ENCODE measurements at regions not wholly inside any gene's neighbourhood (a gene's known extent, or its start where the extent isn't known, plus 50 kb on each side); places are given as distances from the start of the nearest gene placed in this dataset.

DNA sequence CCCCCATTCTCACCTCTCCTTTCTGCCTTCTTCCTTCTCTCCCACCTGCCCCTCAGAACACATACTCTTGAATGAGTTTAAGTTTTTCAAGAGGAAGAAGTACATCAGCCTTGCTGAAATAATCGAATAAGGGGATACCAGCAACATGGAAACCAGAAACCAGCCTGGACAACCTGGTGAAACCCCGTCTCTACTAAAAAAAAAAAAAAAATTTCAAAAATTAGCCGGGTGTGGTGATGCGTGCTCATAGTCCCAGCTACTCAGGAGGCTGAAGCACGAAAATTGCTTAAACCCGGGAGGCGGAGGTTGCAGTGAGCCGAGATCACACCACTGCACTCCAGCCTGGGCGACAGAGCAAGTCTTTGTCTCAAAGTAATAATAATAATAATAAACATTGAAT, 75.0 kb upstream of the SLC1A4 start:
- Histone ChIP-seq H3K4me3 (ENCODE audit: low read depth, low read length, poor library complexity, severe bottlenecking) (peak overlapping the region; percentile 9), H3K27ac (ENCODE audit: low read depth, low read length, poor library complexity, severe bottlenecking) (peak overlapping the region; percentile 99), H3K36me3 (ENCODE audit: insufficient read depth, low read length) (peaks cover 7% of the 10 kb centered on the region), H3K9ac (ENCODE audit: low read length) (peak overlapping the region; percentile 59), H2AFZ (ENCODE audit: low read length) (no peak overlapping the region), H3K4me1 (ENCODE audit: insufficient read depth, low read length, severe bottlenecking) (peaks cover 67% of the 10 kb centered on the region), H3F3A (ENCODE audit: insufficient read depth, low read length) (peaks cover 13% of the 10 kb centered on the region), H3K9me2 (ENCODE audit: low read depth, low read length) (no peaks in the 10 kb centered on the region), H3K79me2 (ENCODE audit: insufficient read depth, low read length) (no peaks in the 10 kb centered on the region), H4K20me1 (ENCODE audit: insufficient read depth, low read length) (no peaks in the 10 kb centered on the region), H3K9me3 (ENCODE audit: low read length) (no peaks in the 10 kb centered on the region), H3K27me3 (ENCODE audit: insufficient read depth, low read length) (no peaks in the 10 kb centered on the region), H3K4me2 (ENCODE audit: low read length) (peak overlapping the region; percentile 62)
- no peak for TF ChIP-seq EZH2 (IDR thresholded peaks at IDR 0.05; ENCODE audit: borderline replicate concordance, low read length)
- TF ChIP-seq, protein P1, sequence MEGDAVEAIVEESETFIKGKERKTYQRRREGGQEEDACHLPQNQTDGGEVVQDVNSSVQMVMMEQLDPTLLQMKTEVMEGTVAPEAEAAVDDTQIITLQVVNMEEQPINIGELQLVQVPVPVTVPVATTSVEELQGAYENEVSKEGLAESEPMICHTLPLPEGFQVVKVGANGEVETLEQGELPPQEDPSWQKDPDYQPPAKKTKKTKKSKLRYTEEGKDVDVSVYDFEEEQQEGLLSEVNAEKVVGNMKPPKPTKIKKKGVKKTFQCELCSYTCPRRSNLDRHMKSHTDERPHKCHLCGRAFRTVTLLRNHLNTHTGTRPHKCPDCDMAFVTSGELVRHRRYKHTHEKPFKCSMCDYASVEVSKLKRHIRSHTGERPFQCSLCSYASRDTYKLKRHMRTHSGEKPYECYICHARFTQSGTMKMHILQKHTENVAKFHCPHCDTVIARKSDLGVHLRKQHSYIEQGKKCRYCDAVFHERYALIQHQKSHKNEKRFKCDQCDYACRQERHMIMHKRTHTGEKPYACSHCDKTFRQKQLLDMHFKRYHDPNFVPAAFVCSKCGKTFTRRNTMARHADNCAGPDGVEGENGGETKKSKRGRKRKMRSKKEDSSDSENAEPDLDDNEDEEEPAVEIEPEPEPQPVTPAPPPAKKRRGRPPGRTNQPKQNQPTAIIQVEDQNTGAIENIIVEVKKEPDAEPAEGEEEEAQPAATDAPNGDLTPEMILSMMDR (IDR thresholded peaks at IDR 0.05; ENCODE audit: low read length) = no peak

DNA sequence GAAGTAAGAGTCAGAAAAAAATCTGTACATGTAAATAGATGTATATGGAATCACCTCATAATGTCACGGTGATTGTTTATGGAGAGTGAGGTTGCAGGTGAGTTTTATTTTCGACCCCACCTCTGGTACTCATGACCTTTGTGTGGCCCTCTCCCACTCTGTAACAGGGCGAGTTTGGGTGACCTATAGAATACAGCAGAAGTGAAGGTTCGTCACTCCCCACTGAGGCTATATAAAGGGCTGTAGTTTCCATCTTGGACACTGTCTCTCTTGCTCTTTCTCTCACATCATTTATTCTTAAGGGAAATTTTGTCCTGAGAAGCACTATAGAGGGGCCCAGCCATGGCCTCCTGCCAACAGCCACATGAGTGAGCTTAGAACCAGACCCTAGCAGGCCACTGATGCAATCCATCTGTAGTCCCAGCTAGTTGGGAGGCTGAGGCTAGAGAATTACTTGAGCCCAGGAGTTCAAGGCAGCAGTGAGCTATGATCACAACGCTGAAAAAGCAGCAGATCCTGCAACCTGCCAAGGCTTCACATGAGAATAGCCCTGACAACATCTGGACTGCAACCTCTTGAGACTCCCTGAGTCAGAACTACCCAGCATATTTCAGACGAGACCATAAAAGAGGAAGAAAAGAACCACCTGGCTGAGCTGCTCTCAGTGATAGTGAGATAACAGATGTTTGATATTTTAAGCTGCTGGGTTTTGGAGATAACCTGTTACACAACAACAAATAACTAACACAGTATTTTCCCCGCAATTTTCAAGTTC, 74.3 kb upstream of the SLC1A4 start:
- peak overlapping the region; percentile 59 for H3K9ac ChIP-seq (ENCODE audit: low read length)
- no peaks in the 10 kb centered on the region for H4K20me1 ChIP-seq (ENCODE audit: insufficient read depth, low read length)
- H3F3A ChIP-seq (ENCODE audit: insufficient read depth, low read length) = peaks cover 13% of the 10 kb centered on the region
- H3K27ac ChIP-seq (ENCODE audit: low read depth, low read length, poor library complexity, severe bottlenecking) = peak overlapping the region; percentile 99
- no peaks in the 10 kb centered on the region for H3K9me3 ChIP-seq (ENCODE audit: low read length)
- no peaks in the 10 kb centered on the region for H3K27me3 ChIP-seq (ENCODE audit: insufficient read depth, low read length)
- peak overlapping the region; percentile 9 for H3K4me3 ChIP-seq (ENCODE audit: low read depth, low read length, poor library complexity, severe bottlenecking)
- TF ChIP-seq, protein P1 (IDR thresholded peaks at IDR 0.05; ENCODE audit: low read length) = no peak
- TF ChIP-seq EZH2 (IDR thresholded peaks at IDR 0.05; ENCODE audit: borderline replicate concordance, low read length) = no peak
- no peaks in the 10 kb centered on the region for H3K9me2 ChIP-seq (ENCODE audit: low read depth, low read length)
- peak overlapping the region; percentile 62 for H3K4me2 ChIP-seq (ENCODE audit: low read length)
- peaks cover 67% of the 10 kb centered on the region for H3K4me1 ChIP-seq (ENCODE audit: insufficient read depth, low read length, severe bottlenecking)
- peaks cover 14% of the 10 kb centered on the region for H3K36me3 ChIP-seq (ENCODE audit: insufficient read depth, low read length)
- H3K79me2 ChIP-seq (ENCODE audit: insufficient read depth, low read length) = no peaks in the 10 kb centered on the region
- no peak overlapping the region for H2AFZ ChIP-seq (ENCODE audit: low read length)

DNA sequence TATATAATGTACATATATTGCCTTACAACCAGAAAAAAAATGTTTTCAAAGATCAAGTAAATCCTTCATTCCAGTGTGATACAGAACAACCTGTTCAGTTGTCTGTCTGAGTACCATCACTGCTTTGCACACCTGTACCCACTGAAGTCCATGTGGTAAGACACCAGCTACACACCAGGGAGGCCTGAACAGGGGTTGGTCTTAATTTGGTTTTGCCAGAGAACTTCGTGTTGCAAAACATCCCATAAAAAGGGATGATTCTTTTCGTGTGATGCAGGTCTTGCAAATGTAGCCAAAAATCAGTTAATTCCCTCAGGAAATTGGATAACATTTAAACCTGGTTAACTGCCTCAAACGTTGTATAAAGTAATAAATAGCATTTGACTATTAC, 73.7 kb upstream of the SLC1A4 start:
- Histone ChIP-seq H3K9me2 (ENCODE audit: low read depth, low read length) (no peaks in the 10 kb centered on the region), H3K4me3 (ENCODE audit: low read depth, low read length, poor library complexity, severe bottlenecking) (no peak overlapping the region), H3K27me3 (ENCODE audit: insufficient read depth, low read length) (no peaks in the 10 kb centered on the region), H3F3A (ENCODE audit: insufficient read depth, low read length) (peaks cover 13% of the 10 kb centered on the region), H3K9me3 (ENCODE audit: low read length) (no peaks in the 10 kb centered on the region), H4K20me1 (ENCODE audit: insufficient read depth, low read length) (no peaks in the 10 kb centered on the region), H2AFZ (ENCODE audit: low read length) (no peak overlapping the region), H3K79me2 (ENCODE audit: insufficient read depth, low read length) (no peaks in the 10 kb centered on the region), H3K27ac (ENCODE audit: low read depth, low read length, poor library complexity, severe bottlenecking) (peak overlapping the region; percentile 99), H3K4me2 (ENCODE audit: low read length) (peak overlapping the region; percentile 62), H3K36me3 (ENCODE audit: insufficient read depth, low read length) (peaks cover 17% of the 10 kb centered on the region), H3K9ac (ENCODE audit: low read length) (peak overlapping the region; percentile 51), H3K4me1 (ENCODE audit: insufficient read depth, low read length, severe bottlenecking) (peaks cover 67% of the 10 kb centered on the region)
- no peak for TF ChIP-seq EZH2 (IDR thresholded peaks at IDR 0.05; ENCODE audit: borderline replicate concordance, low read length)
- TF ChIP-seq, protein P1 (IDR thresholded peaks at IDR 0.05; ENCODE audit: low read length) = no peak

Measured in OCI-LY1 (cell line).